ENCODE measurements at regions not wholly inside any gene's neighbourhood (a gene's known extent, or its start where the extent isn't known, plus 50 kb on each side); places are given as distances from the start of the nearest gene placed in this dataset.

DNA sequence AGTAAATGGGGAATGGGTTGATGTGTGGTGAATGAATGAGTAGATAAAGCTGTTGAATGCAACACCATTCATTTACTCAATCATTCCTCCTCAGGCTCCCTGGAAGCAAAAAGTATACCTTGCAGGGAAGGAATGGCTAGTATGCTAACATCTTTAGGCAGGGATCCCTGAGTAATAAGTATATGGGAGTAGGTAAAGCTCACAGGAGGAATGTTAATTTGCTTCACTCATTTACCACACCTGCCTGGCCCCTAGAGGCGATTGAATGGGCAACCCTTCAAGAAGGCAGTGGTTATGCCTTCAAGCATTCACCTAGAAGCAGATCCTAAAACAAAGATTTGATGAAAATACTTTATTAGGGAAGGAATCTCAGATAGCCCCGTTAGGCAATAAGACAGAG, 208.7 kb upstream of the GADL1 start:
- DNase-seq (ENCODE audit: low read depth, low spot score): peak; percentile 33
- peaks cover 62% of the 10 kb centered on the region for H3K4me1 ChIP-seq (ENCODE audit: control insufficient read depth, extremely low read depth, insufficient read depth, low read length)
- no peak overlapping the region for H2AFZ ChIP-seq (ENCODE audit: control insufficient read depth, low read length)
- no peaks in the 10 kb centered on the region for H3K9me1 ChIP-seq (ENCODE audit: control insufficient read depth, extremely low read depth, insufficient read depth, low read length)
- dilution Hi-C loops (cut with MboI; ENCODE audit: extremely low pct_ligation_motif_present, low sequenced_read_pairs): no loop called here
- H3K4me3 ChIP-seq (ENCODE audit: control insufficient read depth in 2 of 3, extremely low read depth in 1 of 3, insufficient read depth in 2 of 3, low read depth in 1 of 3, low read length in 3 of 3): no peak overlapping the region
- no peak overlapping the region for H3K4me2 ChIP-seq (ENCODE audit: control insufficient read depth, extremely low read depth, insufficient read depth, low read depth, low read length)
- H3K9ac ChIP-seq (ENCODE audit: control insufficient read depth, extremely low read depth, insufficient read depth, low read length): no peak overlapping the region
- H3K79me2 ChIP-seq (ENCODE audit: control insufficient read depth, insufficient read depth, low read length): no peaks in the 10 kb centered on the region
- no peaks in the 10 kb centered on the region for H3K27me3 ChIP-seq (ENCODE audit: control insufficient read depth, extremely low read depth, insufficient read depth, low read length)
- no peaks in the 10 kb centered on the region for H3K9me3 ChIP-seq (ENCODE audit: control insufficient read depth, low read depth, low read length)
- H3K27ac ChIP-seq (ENCODE audit: control insufficient read depth, insufficient read depth, low read length): no peak overlapping the region
- FAIRE-seq: peak; percentile 74
- TF ChIP-seq, protein P1, sequence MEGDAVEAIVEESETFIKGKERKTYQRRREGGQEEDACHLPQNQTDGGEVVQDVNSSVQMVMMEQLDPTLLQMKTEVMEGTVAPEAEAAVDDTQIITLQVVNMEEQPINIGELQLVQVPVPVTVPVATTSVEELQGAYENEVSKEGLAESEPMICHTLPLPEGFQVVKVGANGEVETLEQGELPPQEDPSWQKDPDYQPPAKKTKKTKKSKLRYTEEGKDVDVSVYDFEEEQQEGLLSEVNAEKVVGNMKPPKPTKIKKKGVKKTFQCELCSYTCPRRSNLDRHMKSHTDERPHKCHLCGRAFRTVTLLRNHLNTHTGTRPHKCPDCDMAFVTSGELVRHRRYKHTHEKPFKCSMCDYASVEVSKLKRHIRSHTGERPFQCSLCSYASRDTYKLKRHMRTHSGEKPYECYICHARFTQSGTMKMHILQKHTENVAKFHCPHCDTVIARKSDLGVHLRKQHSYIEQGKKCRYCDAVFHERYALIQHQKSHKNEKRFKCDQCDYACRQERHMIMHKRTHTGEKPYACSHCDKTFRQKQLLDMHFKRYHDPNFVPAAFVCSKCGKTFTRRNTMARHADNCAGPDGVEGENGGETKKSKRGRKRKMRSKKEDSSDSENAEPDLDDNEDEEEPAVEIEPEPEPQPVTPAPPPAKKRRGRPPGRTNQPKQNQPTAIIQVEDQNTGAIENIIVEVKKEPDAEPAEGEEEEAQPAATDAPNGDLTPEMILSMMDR (optimal IDR thresholded peaks at IDR 0.05 in 1 of 3, IDR thresholded peaks at IDR 0.05 in 1 of 3, conservative IDR thresholded peaks at IDR 0.05 in 1 of 3; ENCODE audit: extremely low read depth in 1 of 3, insufficient read depth in 2 of 3, low read length in 3 of 3): peak in 1 of 3 experiments; percentile 22
- no peak for TF ChIP-seq EZH2 (IDR thresholded peaks at IDR 0.05; ENCODE audit: low read length)
- H3K36me3 ChIP-seq (ENCODE audit: control insufficient read depth in 2 of 2, extremely low read depth in 1 of 2, insufficient read depth in 2 of 2, low read length in 2 of 2): no peaks in the 10 kb centered on the region
- no peaks in the 10 kb centered on the region for H4K20me1 ChIP-seq (ENCODE audit: control insufficient read depth, extremely low read depth, insufficient read depth, low read length)

DNA sequence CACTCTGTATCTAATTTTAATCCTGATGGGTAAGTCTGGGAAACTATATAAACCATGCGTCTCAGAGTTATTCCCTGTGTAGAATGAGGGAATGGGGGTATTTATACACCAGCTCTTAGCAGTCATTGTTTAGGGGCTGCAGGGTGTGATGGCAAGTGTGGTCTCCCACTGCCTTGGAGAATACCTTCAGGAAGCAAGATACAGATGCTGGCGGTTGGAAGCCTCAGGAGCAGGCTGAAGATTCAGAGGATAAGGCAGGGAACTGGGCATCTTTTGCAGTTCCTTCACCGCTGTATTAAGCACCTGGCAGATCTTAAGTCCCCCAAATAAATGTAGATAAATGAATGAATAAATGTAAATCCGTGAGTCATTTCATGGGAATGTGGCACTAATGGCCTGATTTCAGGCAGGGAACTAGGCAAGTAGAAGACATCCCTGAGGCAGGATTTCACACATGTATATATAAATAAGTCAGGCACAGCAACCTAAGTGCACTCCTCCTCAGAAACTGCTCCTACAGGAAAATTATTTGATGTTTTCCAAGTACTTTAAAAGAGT, 209.2 kb upstream of the GADL1 start:
- no peaks in the 10 kb centered on the region for H3K36me3 ChIP-seq (ENCODE audit: control insufficient read depth in 2 of 2, extremely low read depth in 1 of 2, insufficient read depth in 2 of 2, low read length in 2 of 2)
- DNase-seq (ENCODE audit: low read depth, low spot score) (peak; percentile 23), FAIRE-seq (peak; percentile 70)
- H3K27ac ChIP-seq (ENCODE audit: control insufficient read depth, insufficient read depth, low read length): no peak overlapping the region
- H3K9ac ChIP-seq (ENCODE audit: control insufficient read depth, extremely low read depth, insufficient read depth, low read length): no peak overlapping the region
- dilution Hi-C loops (cut with MboI; ENCODE audit: extremely low pct_ligation_motif_present, low sequenced_read_pairs): no loop called here
- H4K20me1 ChIP-seq (ENCODE audit: control insufficient read depth, extremely low read depth, insufficient read depth, low read length): no peaks in the 10 kb centered on the region
- peak overlapping the region; percentile 22 for H3K4me2 ChIP-seq (ENCODE audit: control insufficient read depth, extremely low read depth, insufficient read depth, low read depth, low read length)
- H3K27me3 ChIP-seq (ENCODE audit: control insufficient read depth, extremely low read depth, insufficient read depth, low read length): no peaks in the 10 kb centered on the region
- no peaks in the 10 kb centered on the region for H3K9me1 ChIP-seq (ENCODE audit: control insufficient read depth, extremely low read depth, insufficient read depth, low read length)
- H3K4me1 ChIP-seq (ENCODE audit: control insufficient read depth, extremely low read depth, insufficient read depth, low read length): peaks cover 62% of the 10 kb centered on the region
- no peaks in the 10 kb centered on the region for H3K9me3 ChIP-seq (ENCODE audit: control insufficient read depth, low read depth, low read length)
- TF ChIP-seq EZH2 (IDR thresholded peaks at IDR 0.05; ENCODE audit: low read length): no peak
- TF ChIP-seq, protein P1 (optimal IDR thresholded peaks at IDR 0.05 in 1 of 3, IDR thresholded peaks at IDR 0.05 in 1 of 3, conservative IDR thresholded peaks at IDR 0.05 in 1 of 3; ENCODE audit: extremely low read depth in 1 of 3, insufficient read depth in 2 of 3, low read length in 3 of 3): no peak
- H3K4me3 ChIP-seq (ENCODE audit: control insufficient read depth in 2 of 3, extremely low read depth in 1 of 3, insufficient read depth in 2 of 3, low read depth in 1 of 3, low read length in 3 of 3): no peak overlapping the region
- no peaks in the 10 kb centered on the region for H3K79me2 ChIP-seq (ENCODE audit: control insufficient read depth, insufficient read depth, low read length)
- H2AFZ ChIP-seq (ENCODE audit: control insufficient read depth, low read length): no peak overlapping the region

Data from keratinocyte (primary cell).